ENCODE measurements at regions not wholly inside any gene's neighbourhood (a gene's known extent, or its start where the extent isn't known, plus 50 kb on each side); places are given as distances from the start of the nearest gene placed in this dataset.

DNA sequence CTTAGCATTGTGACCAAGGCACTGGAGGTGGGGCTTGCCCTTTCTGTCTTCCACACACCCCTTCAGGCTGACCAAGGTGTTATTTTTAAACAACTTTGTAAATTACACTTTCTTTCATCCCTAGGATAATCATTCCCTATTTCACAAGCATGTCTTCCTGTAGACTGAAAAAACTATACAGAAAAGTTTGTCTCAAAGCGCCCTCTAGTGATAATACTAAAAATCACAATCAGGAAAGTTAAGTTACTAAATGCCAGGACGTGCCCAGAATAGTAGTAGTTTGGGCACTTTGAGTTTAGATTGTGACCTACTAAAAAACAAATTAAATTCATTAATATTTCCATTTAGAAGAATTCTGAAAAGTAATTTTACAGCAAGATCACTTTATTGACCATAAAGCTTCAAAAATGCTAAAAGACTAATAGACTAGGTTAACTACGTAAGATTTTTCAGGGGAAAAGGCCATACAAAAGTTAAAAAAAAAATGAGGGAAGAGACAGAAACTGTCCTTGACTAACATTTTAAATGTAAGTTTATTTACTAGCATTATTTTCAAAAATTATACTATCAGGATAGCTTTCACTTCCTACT, 123.3 kb upstream of the DUSP22 start:
- TF ChIP-seq CTCF (conservative IDR thresholded peaks at IDR 0.05) (peak; percentile 81), ZFX (IDR thresholded peaks at IDR 0.05) (no peak)

Data from C4-2B (cell line).